HEK293 (cell line): ENCODE measurements at regions not wholly inside any gene's neighbourhood (a gene's known extent, or its start where the extent isn't known, plus 50 kb on each side); places are given as distances from the start of the nearest gene placed in this dataset.
"Not testable (repeated sequence)": the region's sequence is repeated elsewhere in the genome, so short reads cannot be mapped to it uniquely, and the experiment has no call there.

Source experiments
- CTCF ChIA-PET: fragments of 350-600 bp; formaldehyde crosslinking; extraction: SDS; loops from one replicate; lab custom pipeline; 2021; ENCODE audit warnings: antibody characterized with exemption; lab: Yijun Ruan, JAX
- POLR2A ChIA-PET: fragments of 300-600 bp; formaldehyde crosslinking; extraction: SDS; loops from one replicate; lab custom pipeline; 2020; ENCODE audit warnings: antibody characterized with exemption, inconsistent platforms; lab: Yijun Ruan, JAX
- H3K27ac ChIP-seq: fragments of 200-500 bp; sonication (Bioruptor generic); 2 replicates; pipeline ENCODE4 v1.5.1; 2014; ENCODE audit warnings: low read depth, low read length, control low read depth, inconsistent platforms; ENCODE audit errors: extremely low read depth
- H3K36me3 ChIP-seq, 2 experiments: fragments of 200-500 bp in 1 of 2; sonication (Bioruptor generic) in 1 of 2; 1 replicate in 1 of 2; 2 replicates in 1 of 2; pipeline ENCODE4 v1.5.1; 2014 to 2017; ENCODE audit warnings: inconsistent platforms in 2 of 2, low read length in 2 of 2; ENCODE audit not compliant: control insufficient read depth in 2 of 2, insufficient read depth in 1 of 2
- H3K4me1 ChIP-seq: fragments of 200-500 bp; sonication (Bioruptor generic); 2 replicates; pipeline ENCODE4 v1.5.1; 2014; ENCODE audit warnings: mild to moderate bottlenecking, low read length, inconsistent platforms; ENCODE audit not compliant: control insufficient read depth, insufficient read depth
- H3K4me3 ChIP-seq: 2 replicates; pipeline ENCODE4 v1.5.1; 2011; ENCODE audit warnings: low read depth, mild to moderate bottlenecking, control low read depth, low read length, moderate library complexity
- H3K9me3 ChIP-seq: fragments of 200-500 bp; sonication (Bioruptor generic); 2 replicates; pipeline ENCODE4 v1.5.1; 2014; ENCODE audit warnings: low read depth, low read length, inconsistent platforms; ENCODE audit not compliant: control insufficient read depth, insufficient read depth
- EGR2 ChIP-seq: fragments of 450-650 bp; formaldehyde crosslinking; IDR thresholded peaks from 2 replicates; pipeline ENCODE4 v1.5.1; 2016; ENCODE audit warnings: low read depth, missing biosample characterization, missing genetic modification characterization
- HOXA7 ChIP-seq: sonication (generic); formaldehyde crosslinking; IDR thresholded peaks from 2 replicates; pipeline ENCODE4 v1.8.1; 2022; ENCODE audit warnings: missing genetic modification reagents, borderline replicate concordance
- HOXD13 ChIP-seq: sonication (generic); formaldehyde crosslinking; IDR thresholded peaks from 2 replicates; pipeline ENCODE4 v1.8.0; 2022; ENCODE audit warnings: missing genetic modification reagents, borderline replicate concordance
- MEIS1 ChIP-seq: sonication (generic); formaldehyde crosslinking; IDR thresholded peaks from 2 replicates; pipeline ENCODE4 v1.8.1; 2022; ENCODE audit warnings: missing genetic modification reagents, mild to moderate bottlenecking, borderline replicate concordance
- OVOL3 ChIP-seq: fragments of 450-650 bp; formaldehyde crosslinking; IDR thresholded peaks from 2 replicates; pipeline ENCODE4 v1.5.1; 2016; ENCODE audit warnings: missing biosample characterization, missing genetic modification characterization
- REPIN1 ChIP-seq: fragments of 450-650 bp; formaldehyde crosslinking; IDR thresholded peaks from 2 replicates; pipeline ENCODE4 v1.5.1; 2017; ENCODE audit warnings: missing biosample characterization, missing genetic modification characterization, low read depth
- SCRT1 ChIP-seq: fragments of 450-650 bp; formaldehyde crosslinking; IDR thresholded peaks from 2 replicates; pipeline ENCODE4 v1.5.1; 2016; ENCODE audit warnings: missing biosample characterization, missing genetic modification characterization, borderline replicate concordance
- ZFHX2 ChIP-seq: fragments of 450-650 bp; formaldehyde crosslinking; conservative IDR thresholded peaks from 2 replicates; pipeline ENCODE4 v1.5.1; 2016; ENCODE audit warnings: missing biosample characterization, missing genetic modification characterization
- ZNF10 ChIP-seq: fragments of 450-650 bp; formaldehyde crosslinking; IDR thresholded peaks from 2 replicates; pipeline ENCODE4 v1.5.1; 2017; ENCODE audit warnings: missing biosample characterization, missing genetic modification characterization
- ZNF184 ChIP-seq: fragments of 450-650 bp; IDR thresholded peaks from 2 replicates; pipeline ENCODE4 v1.5.1; 2018; ENCODE audit warnings: missing biosample characterization, mild to moderate bottlenecking, missing genetic modification characterization
- ZNF214 ChIP-seq: fragments of 450-650 bp; formaldehyde crosslinking; IDR thresholded peaks from 2 replicates; pipeline ENCODE4 v1.5.1; 2017; ENCODE audit warnings: missing biosample characterization, mild to moderate bottlenecking, missing genetic modification characterization, borderline replicate concordance
- ZNF221 ChIP-seq: fragments of 450-650 bp; formaldehyde crosslinking; IDR thresholded peaks from 2 replicates; pipeline ENCODE4 v1.5.1; 2017; ENCODE audit warnings: missing biosample characterization, missing genetic modification characterization, borderline replicate concordance
- ZNF223 ChIP-seq: fragments of 450-650 bp; formaldehyde crosslinking; IDR thresholded peaks from 2 replicates; pipeline ENCODE4 v1.5.1; 2016; ENCODE audit warnings: missing biosample characterization, missing genetic modification characterization
- ZNF239 ChIP-seq: fragments of 450-650 bp; formaldehyde crosslinking; IDR thresholded peaks from 2 replicates; pipeline ENCODE4 v1.5.1; 2016; ENCODE audit warnings: missing biosample characterization, missing genetic modification characterization
- ZNF274 ChIP-seq, 2 experiments: fragments of 200-500 bp in 1 of 2; fragments of 450-650 bp in 1 of 2; sonication (Bioruptor generic) in 1 of 2; formaldehyde crosslinking in 1 of 2; IDR thresholded peaks; 2 replicates each; pipeline versions ENCODE4 v1.5.1 to v1.6.1; 2014 to 2016; ENCODE audit warnings: borderline replicate concordance in 1 of 2, inconsistent platforms in 1 of 2, low read length in 1 of 2, missing biosample characterization in 1 of 2, missing genetic modification characterization in 1 of 2
- ZNF530 ChIP-seq: fragments of 450-650 bp; formaldehyde crosslinking; IDR thresholded peaks from 2 replicates; pipeline ENCODE4 v1.5.1; 2016; ENCODE audit warnings: low read depth, missing biosample characterization, missing genetic modification characterization
- ZNF660 ChIP-seq: fragments of 450-650 bp; IDR thresholded peaks from 2 replicates; pipeline ENCODE4 v1.5.1; 2018; ENCODE audit warnings: missing biosample characterization, mild to moderate bottlenecking, missing genetic modification characterization
- ZNF664 ChIP-seq: fragments of 450-650 bp; formaldehyde crosslinking; IDR thresholded peaks from 2 replicates; pipeline ENCODE4 v1.5.1; 2016; ENCODE audit warnings: missing biosample characterization, missing genetic modification characterization
- ZNF768 ChIP-seq: fragments of 450-650 bp; formaldehyde crosslinking; IDR thresholded peaks from 2 replicates; pipeline ENCODE4 v1.5.1; 2018; ENCODE audit warnings: missing biosample characterization, mild to moderate bottlenecking, missing genetic modification characterization
- ZNF776 ChIP-seq: fragments of 450-650 bp; formaldehyde crosslinking; IDR thresholded peaks from 2 replicates; pipeline ENCODE4 v1.5.0; 2017; ENCODE audit warnings: missing biosample characterization, missing genetic modification characterization, borderline replicate concordance
- TF ChIP-seq, protein P1 (sequence below): fragments of 450-650 bp; formaldehyde crosslinking; IDR thresholded peaks from 2 replicates; pipeline ENCODE4 v1.5.1; 2017; ENCODE audit warnings: missing biosample characterization, missing genetic modification characterization
- TF ChIP-seq, protein P2 (sequence below): fragments of 450-650 bp; formaldehyde crosslinking; IDR thresholded peaks from 2 replicates; pipeline ENCODE4 v1.5.1; 2016; ENCODE audit warnings: missing biosample characterization, missing genetic modification characterization
- TF ChIP-seq, protein P3 (sequence below): fragments of 450-650 bp; formaldehyde crosslinking; conservative IDR thresholded peaks from 2 replicates; pipeline ENCODE4 v1.5.1; 2016; ENCODE audit warnings: low read depth, missing biosample characterization, missing genetic modification characterization

DNA sequence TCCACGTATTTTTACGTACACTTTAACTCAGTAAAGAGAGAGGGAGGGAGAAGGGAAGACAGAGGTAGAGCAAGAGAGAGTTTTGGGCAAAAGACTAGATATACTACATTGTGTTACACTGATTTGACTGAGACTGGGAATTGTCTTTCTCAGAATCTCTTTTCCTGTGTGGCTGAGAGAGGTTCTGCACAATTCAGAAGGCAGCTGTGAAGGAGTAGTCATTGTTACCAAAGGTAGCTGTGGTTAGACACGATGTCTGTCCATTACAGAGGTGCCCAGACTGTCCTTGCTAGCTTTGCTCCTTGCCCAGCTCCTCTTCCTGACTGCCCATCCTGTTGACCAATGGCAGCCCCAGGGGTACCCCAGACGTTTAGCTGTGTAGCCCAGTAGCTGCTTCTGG lies 577.5 kb upstream of the CBLB start (continued):
- TF ChIP-seq REPIN1, result no peak
- no peak for TF ChIP-seq ZNF664 (tag by site-specific recombination)
- TF ChIP-seq MEIS1 (CRISPR knock-in tag), result no peak
- no peak for TF ChIP-seq ZNF239 (tag by site-specific recombination)
- no peak for TF ChIP-seq ZFHX2 (tag by site-specific recombination)
- TF ChIP-seq ZNF223 (tag by site-specific recombination), result no peak
- TF ChIP-seq, protein P1, sequence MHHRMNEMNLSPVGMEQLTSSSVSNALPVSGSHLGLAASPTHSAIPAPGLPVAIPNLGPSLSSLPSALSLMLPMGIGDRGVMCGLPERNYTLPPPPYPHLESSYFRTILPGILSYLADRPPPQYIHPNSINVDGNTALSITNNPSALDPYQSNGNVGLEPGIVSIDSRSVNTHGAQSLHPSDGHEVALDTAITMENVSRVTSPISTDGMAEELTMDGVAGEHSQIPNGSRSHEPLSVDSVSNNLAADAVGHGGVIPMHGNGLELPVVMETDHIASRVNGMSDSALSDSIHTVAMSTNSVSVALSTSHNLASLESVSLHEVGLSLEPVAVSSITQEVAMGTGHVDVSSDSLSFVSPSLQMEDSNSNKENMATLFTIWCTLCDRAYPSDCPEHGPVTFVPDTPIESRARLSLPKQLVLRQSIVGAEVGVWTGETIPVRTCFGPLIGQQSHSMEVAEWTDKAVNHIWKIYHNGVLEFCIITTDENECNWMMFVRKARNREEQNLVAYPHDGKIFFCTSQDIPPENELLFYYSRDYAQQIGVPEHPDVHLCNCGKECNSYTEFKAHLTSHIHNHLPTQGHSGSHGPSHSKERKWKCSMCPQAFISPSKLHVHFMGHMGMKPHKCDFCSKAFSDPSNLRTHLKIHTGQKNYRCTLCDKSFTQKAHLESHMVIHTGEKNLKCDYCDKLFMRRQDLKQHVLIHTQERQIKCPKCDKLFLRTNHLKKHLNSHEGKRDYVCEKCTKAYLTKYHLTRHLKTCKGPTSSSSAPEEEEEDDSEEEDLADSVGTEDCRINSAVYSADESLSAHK (tag by site-specific recombination), result no peak
- TF ChIP-seq ZNF776, result no peak
- no peak for TF ChIP-seq HOXA7 (CRISPR knock-in tag)

DNA sequence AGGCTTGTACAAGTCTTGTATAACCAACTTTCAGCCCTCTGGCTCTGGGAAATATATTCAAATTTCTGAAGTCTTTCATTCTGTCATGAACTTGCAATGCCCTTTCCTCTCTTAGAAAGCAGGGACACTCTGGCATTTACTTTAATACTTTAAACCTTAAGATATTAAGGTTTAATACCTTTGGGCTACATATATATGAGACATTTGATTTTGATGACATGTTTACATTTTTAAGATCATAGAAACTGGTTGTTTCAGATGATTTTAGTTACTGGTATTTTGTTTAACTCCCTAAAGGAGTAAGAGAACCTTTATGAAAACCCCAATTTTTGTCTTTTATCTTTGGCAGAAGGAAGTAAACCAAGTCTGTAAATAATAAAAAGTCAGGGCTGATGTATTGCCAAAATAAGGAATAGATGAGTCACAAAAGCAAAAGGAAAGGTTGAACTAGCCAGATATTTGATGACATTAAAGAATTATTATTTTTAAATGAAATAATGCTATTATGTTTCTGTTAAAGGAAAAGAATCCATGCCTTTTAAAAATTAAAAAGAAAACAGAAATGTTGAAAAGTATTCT lies 579.0 kb upstream of the CBLB start:
- no peaks in the 10 kb centered on the region for H3K36me3 ChIP-seq

DNA sequence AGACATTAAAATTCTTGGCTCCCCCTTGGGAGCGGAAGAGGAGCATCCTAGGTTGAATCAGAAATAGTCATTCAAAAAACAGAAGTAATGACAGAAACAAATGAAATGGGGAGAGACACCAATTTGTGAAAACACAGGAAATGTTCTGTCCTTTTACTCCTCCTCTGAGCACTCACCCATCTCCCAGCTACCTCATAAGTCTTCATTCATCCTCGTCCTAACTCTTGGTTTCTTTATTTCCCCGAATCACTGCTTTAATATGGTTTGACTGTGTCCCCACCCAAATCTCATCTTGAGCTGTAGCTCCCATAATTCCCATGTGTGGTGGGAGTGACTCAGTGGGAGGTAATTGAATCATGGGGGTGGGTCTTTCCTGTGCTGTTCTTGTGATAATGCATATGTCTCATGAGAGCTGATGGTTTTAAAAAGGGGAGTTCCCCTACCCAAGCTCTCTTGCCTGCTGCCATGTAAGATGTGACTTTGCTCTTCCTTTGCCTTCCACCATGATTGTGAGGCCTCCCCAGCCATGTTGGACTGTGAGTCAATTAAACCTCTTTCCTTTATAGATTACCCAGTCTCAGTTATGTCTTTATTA lies 579.7 kb upstream of the CBLB start:
- POLR2A ChIA-PET, H3K9me3 ChIP-seq, CTCF ChIA-PET, H3K36me3 ChIP-seq, H3K4me1 ChIP-seq, H3K4me3 ChIP-seq, H3K27ac ChIP-seq: not testable (repeated sequence)

More for the DNA sequence above, 579.0 kb upstream of the CBLB start:
- Histone ChIP-seq H3K27ac (no peak overlapping the region), H3K4me3 (no peak overlapping the region), H3K4me1 (no peaks in the 10 kb centered on the region), H3K9me3 (no peaks in the 10 kb centered on the region)
- TF ChIP-seq ZNF768 (tag by site-specific recombination), result no peak
- TF ChIP-seq HOXD13, result no peak
- no peak for TF ChIP-seq ZNF221 (tag by site-specific recombination)
- TF ChIP-seq ZNF10, result no peak
- TF ChIP-seq ZNF660 (tag by site-specific recombination), result no peak
- no peak for TF ChIP-seq ZNF530 (tag by site-specific recombination)
- CTCF ChIA-PET, result no interaction called here
- POLR2A ChIA-PET, result no interaction called here

DNA sequence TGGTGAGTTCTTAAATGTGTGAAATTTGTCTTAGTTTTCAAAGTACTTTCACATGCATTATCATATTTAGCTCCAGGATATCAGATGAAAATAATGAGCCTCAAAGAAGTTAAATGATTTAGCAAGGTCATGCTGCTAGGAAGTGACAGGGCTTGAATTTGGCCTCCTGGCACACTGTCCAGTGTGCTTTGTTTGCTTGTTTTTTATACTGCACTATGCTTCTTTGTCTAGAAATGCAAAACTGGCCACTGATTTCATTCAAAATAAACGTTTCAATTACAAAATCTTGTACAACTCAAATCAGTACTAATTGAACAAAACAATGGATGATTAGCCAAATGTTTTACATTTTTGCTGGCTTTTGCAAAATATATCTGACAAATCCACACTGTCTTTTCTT lies 583.3 kb upstream of the CBLB start:
- TF ChIP-seq ZNF214 (tag by site-specific recombination), result no peak
- TF ChIP-seq ZNF274 (IDR thresholded peaks at IDR 0.05; ENCODE audit: low read length), result no peak
- TF ChIP-seq ZNF274 (tag by site-specific recombination; IDR thresholded peaks at IDR 0.05; ENCODE audit: borderline replicate concordance), result no peak
- no peak for TF ChIP-seq OVOL3 (tag by site-specific recombination)
- TF ChIP-seq SCRT1 (tag by site-specific recombination), result no peak
- TF ChIP-seq ZNF184, result no peak
- TF ChIP-seq, protein P2, sequence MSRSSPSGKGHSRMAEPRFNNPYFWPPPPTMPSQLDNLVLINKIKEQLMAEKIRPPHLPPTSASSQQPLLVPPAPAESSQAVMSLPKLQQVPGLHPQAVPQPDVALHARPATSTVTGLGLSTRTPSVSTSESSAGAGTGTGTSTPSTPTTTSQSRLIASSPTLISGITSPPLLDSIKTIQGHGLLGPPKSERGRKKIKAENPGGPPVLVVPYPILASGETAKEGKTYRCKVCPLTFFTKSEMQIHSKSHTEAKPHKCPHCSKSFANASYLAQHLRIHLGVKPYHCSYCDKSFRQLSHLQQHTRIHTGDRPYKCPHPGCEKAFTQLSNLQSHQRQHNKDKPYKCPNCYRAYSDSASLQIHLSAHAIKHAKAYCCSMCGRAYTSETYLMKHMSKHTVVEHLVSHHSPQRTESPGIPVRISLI (tag by site-specific recombination), result no peak
- TF ChIP-seq EGR2 (tag by site-specific recombination), result no peak
- TF ChIP-seq, protein P3, sequence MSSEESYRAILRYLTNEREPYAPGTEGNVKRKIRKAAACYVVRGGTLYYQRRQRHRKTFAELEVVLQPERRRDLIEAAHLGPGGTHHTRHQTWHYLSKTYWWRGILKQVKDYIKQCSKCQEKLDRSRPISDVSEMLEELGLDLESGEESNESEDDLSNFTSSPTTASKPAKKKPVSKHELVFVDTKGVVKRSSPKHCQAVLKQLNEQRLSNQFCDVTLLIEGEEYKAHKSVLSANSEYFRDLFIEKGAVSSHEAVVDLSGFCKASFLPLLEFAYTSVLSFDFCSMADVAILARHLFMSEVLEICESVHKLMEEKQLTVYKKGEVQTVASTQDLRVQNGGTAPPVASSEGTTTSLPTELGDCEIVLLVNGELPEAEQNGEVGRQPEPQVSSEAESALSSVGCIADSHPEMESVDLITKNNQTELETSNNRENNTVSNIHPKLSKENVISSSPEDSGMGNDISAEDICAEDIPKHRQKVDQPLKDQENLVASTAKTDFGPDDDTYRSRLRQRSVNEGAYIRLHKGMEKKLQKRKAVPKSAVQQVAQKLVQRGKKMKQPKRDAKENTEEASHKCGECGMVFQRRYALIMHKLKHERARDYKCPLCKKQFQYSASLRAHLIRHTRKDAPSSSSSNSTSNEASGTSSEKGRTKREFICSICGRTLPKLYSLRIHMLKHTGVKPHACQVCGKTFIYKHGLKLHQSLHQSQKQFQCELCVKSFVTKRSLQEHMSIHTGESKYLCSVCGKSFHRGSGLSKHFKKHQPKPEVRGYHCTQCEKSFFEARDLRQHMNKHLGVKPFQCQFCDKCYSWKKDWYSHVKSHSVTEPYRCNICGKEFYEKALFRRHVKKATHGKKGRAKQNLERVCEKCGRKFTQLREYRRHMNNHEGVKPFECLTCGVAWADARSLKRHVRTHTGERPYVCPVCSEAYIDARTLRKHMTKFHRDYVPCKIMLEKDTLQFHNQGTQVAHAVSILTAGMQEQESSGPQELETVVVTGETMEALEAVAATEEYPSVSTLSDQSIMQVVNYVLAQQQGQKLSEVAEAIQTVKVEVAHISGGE (tag by site-specific recombination), result no peak
- ChIA-PET CTCF (no interaction called here), POLR2A (no interaction called here)
- Histone ChIP-seq H3K9me3 (no peaks in the 10 kb centered on the region), H3K4me1 (no peaks in the 10 kb centered on the region), H3K4me3 (no peak overlapping the region), H3K36me3 (no peaks in the 10 kb centered on the region), H3K27ac (no peak overlapping the region)
